GM19438 (cell line): ENCODE measurements at regions not wholly inside any gene's neighbourhood (a gene's known extent, or its start where the extent isn't known, plus 50 kb on each side); places are given as distances from the start of the nearest gene placed in this dataset.

Experiments used
- ATAC-seq: cut with Tn5 transposase; IDR thresholded peaks from one replicate; pipeline ENCODE4 v1.9.1; 2021; ENCODE audit warnings: low read depth; ENCODE audit not compliant: unreplicated experiment

DNA sequence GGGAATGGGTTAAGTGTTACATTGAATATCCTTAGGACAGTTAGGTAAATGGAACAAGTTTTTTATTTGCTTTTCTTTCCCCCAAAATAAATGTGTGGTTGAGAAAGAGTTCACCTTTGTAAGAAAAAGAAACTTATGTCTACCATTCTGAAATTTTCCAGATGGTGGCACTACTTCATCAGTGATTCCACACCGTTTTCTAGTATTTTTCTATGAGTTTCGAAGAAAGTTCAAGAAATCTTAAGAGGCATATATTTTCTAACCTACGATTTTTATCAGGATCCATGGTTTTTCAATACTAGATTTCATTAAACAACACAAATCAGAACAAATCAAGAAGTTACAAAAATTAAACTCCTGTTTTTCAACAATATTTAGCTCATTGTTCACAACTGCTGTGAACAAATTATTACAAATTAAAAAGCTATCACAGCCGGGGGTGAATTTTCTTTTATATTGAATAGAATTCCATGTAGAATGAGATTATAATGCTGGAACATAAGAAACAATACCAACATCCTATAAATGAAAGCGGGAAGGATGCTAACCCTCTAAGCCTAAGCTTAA, 163.1 kb upstream of the NPVF start:
- no peak for ATAC-seq

GRCh38 chr7:25391961-25392587, 163.8 kb upstream of the NPVF start:
- ATAC-seq = no peak

- no peak for ATAC-seq
Observed at GRCh38 chr7:25392588-25393338, 164.5 kb upstream of the NPVF start.

GRCh38 chr7:25395976-25396375, 167.7 kb upstream of the NPVF start:
- ATAC-seq = no peak

GRCh38 chr7:25396668-25397067, 168.4 kb upstream of the NPVF start:
- no peak for ATAC-seq

DNA sequence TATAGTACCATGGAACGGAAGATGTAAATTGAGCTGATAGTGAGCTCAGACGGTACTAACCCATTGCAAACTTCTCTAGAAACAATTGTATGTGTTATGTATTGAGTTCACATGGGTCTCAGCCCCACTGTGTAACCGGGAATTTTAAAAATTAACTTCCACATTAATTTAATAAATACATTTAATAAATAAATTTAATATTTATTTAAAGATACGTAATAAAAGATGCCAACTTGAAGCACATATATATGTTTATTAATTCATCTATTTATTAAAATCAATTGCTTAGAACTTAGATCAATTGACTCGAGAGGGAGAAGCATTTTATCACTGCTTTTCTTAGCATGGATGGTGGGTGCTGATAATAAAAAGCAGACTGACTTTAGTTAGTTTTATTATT, 170.1 kb upstream of the NPVF start:
- ATAC-seq = no peak

DNA sequence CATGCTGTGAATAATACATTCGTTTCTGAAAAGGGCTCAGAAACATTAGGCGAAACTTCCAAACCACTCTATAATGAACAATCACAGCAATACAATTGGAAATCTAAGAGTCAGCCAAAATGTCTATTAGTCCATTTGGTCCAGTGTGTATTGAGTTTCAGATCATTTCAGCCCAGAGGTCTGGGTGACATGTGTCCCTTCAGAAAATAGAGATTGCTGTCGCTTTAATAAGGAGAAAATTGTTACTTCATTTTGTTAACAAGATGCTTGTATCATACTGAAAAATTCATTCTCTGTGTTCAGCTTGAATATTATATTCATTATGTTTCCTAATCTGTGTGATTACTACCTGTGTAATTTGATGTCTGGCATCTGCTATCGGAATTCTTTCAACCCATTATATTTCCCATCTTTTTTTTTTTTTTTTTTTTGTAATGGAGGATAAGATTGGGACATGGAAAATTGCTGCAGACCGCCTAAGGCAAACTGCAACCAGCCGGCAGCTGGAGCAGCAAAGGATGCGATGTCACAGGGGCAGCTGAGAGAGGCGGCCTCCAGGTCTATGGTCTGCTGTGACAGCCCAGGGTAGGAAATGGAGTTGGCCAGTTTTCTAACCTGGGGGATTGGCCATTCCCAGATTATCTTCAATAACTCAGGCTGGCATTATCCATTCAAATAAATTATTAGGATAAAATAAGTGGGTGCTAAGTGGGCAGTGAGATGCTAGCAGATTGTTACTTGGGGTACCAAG, 170.9 kb upstream of the NPVF start:
- ATAC-seq = no peak

DNA sequence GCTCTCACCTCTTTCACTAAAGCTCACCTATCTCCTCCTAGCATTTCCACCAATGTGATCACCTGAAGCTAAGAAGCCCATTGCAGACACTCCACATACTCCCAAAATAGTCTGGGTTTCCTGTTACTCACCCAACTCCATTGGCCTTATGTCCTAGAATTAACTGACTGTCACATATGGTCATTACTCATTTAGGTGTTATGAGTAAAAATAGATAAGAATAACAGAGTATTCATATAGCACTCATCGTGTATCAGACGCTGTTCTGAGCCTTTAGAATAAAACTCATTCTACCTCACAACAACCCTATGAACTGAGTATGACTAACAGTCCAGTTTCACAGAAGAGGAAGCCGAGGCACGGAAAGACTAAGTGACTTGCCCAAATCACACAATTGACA, 174.2 kb upstream of the NPVF start:
- ATAC-seq = no peak

DNA sequence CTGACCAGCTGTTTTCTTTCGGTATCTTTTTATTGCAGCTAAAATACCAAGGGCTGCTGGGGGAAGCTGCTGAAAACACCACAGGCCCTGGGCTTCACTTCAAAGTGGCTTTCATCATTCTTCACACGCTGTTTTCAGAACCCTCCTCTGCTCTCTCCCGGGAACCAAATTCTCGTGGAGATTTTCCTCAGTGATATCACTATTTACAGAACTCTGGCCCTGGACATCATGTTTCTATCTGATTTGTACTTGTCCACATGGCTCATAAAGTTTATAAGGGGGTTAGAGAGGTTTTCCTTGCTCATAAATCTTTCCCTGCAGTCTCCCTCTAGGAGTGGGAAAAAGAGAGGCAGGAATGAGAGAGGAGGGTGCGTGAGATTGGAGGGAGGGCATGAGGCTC, 177.4 kb upstream of the NPVF start:
- no peak for ATAC-seq

- ATAC-seq = no peak
Observed at GRCh38 chr7:25407053-25407452, 178.8 kb upstream of the NPVF start.

GRCh38 chr7:25408012-25408687, 179.9 kb upstream of the NPVF start:
- no peak for ATAC-seq

DNA sequence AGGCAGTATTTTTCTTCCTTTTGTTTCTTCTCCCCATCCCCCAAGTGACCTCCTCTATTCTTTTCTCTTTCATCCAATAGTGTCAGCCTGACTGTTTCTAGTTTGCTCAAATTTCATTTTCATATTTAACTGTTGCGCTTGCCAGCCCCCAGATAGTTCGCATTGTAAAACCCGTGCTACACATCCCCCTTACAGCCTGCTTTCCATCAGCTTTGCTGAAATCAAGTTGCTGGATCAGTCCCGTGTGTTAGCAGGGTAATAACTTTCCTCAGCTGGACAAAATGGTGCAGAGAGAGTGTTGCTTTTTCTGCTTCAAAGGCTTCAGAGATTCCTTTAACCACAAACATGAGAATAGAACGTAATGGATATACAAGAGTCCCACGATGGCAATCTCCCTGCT, 180.6 kb upstream of the NPVF start:
- no peak for ATAC-seq

- ATAC-seq = no peak
Observed at GRCh38 chr7:25409897-25410636, 181.8 kb upstream of the NPVF start.

DNA sequence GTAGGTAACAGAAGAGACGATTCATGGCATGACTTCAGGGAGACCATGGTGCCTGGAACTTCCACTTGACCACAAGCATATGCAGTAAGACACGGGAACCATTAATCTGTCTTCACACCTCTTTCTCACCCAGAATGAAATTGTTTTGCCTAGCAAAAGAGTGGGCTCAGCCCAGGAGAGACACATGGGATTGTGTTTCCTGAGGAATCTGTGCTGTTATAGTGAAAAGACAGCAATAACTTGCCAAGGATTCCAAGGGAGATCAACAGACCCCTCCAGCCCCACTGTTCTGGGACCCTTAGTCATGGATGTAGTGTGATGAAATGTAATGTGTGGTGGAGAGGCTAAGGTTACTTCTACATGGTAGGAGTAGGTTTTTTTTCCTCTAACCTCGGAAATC, 192.5 kb upstream of the NPVF start:
- ATAC-seq = no peak

DNA sequence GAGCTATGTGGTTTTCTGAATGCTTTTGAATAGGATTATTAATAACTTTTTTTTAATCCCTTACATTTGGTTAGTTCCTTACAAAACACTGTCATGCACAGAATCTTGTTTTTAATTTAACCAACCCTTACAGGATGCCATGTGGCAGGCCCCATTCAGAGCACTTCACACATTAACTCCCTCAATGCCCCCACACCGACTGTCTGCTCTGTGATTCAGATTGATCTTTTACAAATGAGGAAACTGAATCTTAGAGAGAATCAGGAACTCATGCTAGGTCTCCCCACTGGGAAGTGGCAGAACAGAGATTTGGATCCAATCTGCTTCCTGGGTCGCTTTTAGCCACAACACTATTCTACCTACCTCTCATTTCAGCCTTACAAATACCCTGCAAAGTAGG, 195.8 kb upstream of the NPVF start:
- no peak for ATAC-seq

GRCh38 chr7:25424855-25425254, 196.6 kb upstream of the NPVF start:
- ATAC-seq = no peak

GRCh38 chr7:25427721-25428120, 199.4 kb upstream of the NPVF start:
- ATAC-seq = no peak

DNA sequence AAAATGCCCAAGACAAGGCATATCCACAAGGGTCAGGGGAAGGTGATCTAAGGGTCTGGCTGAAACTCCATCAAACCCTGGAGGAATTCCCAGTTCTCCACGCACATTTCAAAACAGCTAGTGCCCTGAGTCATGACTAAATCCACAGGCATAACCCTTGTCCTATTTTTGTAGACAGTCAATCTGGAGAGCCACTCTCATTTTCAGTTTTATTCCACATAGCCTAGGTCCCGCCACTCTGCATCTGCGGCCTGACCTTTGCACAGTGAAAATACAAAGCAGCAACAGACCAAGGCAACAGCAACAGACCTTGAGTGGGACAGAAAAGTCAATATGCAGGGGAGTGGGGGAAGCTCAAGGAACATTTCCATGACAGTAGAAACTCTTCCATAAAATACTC, 201.4 kb upstream of the NPVF start:
- no peak for ATAC-seq

GRCh38 chr7:25430200-25430931, 202.1 kb upstream of the NPVF start:
- no peak for ATAC-seq
